ENCODE measurements at regions not wholly inside any gene's neighbourhood (a gene's known extent, or its start where the extent isn't known, plus 50 kb on each side); places are given as distances from the start of the nearest gene placed in this dataset.

- no peak for TF ChIP-seq CTCF (IDR thresholded peaks at IDR 0.05)
- TF ChIP-seq EZH2 (IDR thresholded peaks at IDR 0.05; ENCODE audit: borderline replicate concordance, insufficient read depth, low read depth, low read length, poor library complexity, severe bottlenecking), result no peak
Observed at GRCh38 chr2:11920993-11921583, 174.7 kb downstream of the LPIN1 start.

Data from B cell (primary cell).